ENCODE measurements at regions not wholly inside any gene's neighbourhood (a gene's known extent, or its start where the extent isn't known, plus 50 kb on each side); places are given as distances from the start of the nearest gene placed in this dataset.

DNA sequence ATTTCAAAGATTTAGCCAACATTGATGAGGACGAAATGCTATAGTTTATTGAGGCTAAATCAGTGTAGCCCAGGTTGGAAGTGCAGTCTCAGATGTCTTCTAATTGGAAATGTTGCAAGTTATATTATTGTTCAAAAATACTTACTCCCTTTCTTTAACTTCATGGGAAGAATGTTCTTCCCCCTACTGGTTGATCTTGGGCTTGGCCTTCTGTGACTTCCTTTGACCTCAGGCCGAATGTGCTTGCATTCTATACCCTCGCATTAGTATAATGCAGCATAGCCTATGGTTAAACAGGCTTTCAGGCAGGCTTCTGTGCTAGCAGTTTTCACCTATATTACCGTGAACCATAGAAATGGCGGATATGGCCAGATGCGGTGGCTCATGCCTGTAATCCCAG lies 77.3 kb downstream of the RPE65 start:
- Mint-ChIP-seq H3K27ac (no peak overlapping the region), H3K4me1 (ENCODE audit: low read depth) (peaks cover 18% of the 10 kb centered on the region), H3K9me3 (no peaks in the 10 kb centered on the region), H3K36me3 (ENCODE audit: low read depth) (no peaks in the 10 kb centered on the region), H3K4me3 (no peak overlapping the region), H3K27me3 (ENCODE audit: insufficient read depth) (no peaks in the 10 kb centered on the region; the same call in 1 of the 2 replicates)
- DNase-seq = no peak
- TF ChIP-seq CTCF (IDR thresholded peaks at IDR 0.05) = 0 out of 2 replicates have a peak, but pooled peaks have one; percentile 13

GRCh38 chr1:68370101-68370915 lies 79.4 kb downstream of the RPE65 start:
- TF ChIP-seq CTCF (IDR thresholded peaks at IDR 0.05) = no peak
- H3K27ac Mint-ChIP-seq = no peak overlapping the region
- no peaks in the 10 kb centered on the region for H3K9me3 Mint-ChIP-seq
- peaks cover 4% of the 10 kb centered on the region for H3K27me3 Mint-ChIP-seq (ENCODE audit: insufficient read depth)
- DNase-seq = no peak
- peaks cover under 1% of the 10 kb centered on the region for H3K4me1 Mint-ChIP-seq (ENCODE audit: low read depth)
- no peak overlapping the region for H3K4me3 Mint-ChIP-seq
- H3K36me3 Mint-ChIP-seq (ENCODE audit: low read depth) = no peaks in the 10 kb centered on the region

GRCh38 chr1:68366572-68366971 lies 83.2 kb downstream of the RPE65 start:
- H3K4me3 Mint-ChIP-seq = no peak overlapping the region
- TF ChIP-seq CTCF (IDR thresholded peaks at IDR 0.05) = no peak
- no peak overlapping the region for H3K27ac Mint-ChIP-seq
- peaks cover 4% of the 10 kb centered on the region for H3K27me3 Mint-ChIP-seq (ENCODE audit: insufficient read depth)
- DNase-seq = no peak
- no peaks in the 10 kb centered on the region for H3K9me3 Mint-ChIP-seq
- peaks cover 10% of the 10 kb centered on the region for H3K4me1 Mint-ChIP-seq (ENCODE audit: low read depth)
- H3K36me3 Mint-ChIP-seq (ENCODE audit: low read depth) = no peaks in the 10 kb centered on the region

GRCh38 chr1:68365709-68366382 lies 83.9 kb downstream of the RPE65 start:
- no peak overlapping the region for H3K4me3 Mint-ChIP-seq
- H3K4me1 Mint-ChIP-seq (ENCODE audit: low read depth) = peaks cover 14% of the 10 kb centered on the region
- no peaks in the 10 kb centered on the region for H3K36me3 Mint-ChIP-seq (ENCODE audit: low read depth)
- H3K27ac Mint-ChIP-seq = no peak overlapping the region
- H3K27me3 Mint-ChIP-seq (ENCODE audit: insufficient read depth) = peaks cover 4% of the 10 kb centered on the region
- no peak for TF ChIP-seq CTCF (IDR thresholded peaks at IDR 0.05)
- H3K9me3 Mint-ChIP-seq = no peaks in the 10 kb centered on the region
- no peak for DNase-seq

DNA sequence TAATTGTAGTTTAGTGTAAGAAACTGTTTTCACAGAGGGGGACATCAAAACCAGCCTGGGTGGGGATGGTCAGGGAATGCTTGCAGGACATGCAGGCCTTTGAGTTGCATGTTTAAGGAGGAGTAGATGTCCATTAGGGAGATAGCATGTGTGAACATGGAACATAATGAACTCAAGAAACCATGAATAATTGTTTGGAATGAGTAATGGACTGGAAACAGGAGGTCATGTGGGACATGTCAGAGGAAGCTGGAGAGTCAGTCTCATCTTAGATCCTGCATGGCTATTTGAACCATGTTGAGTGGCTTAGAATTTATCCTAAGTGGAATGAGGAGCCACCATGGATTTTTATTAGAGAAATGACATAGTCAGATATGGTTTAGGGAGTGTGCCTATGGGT lies 86.4 kb downstream of the RPE65 start:
- Mint-ChIP-seq H3K4me3 (no peak overlapping the region), H3K36me3 (ENCODE audit: low read depth) (no peaks in the 10 kb centered on the region), H3K4me1 (ENCODE audit: low read depth) (peaks cover 14% of the 10 kb centered on the region), H3K27me3 (ENCODE audit: insufficient read depth) (peaks cover 14% of the 10 kb centered on the region), H3K9me3 (no peaks in the 10 kb centered on the region), H3K27ac (no peak overlapping the region)
- TF ChIP-seq CTCF (IDR thresholded peaks at IDR 0.05) = no peak
- DNase-seq = no peak

Data from HFFc6 (cell line).